Endothelial cell of umbilical vein (primary cell): ENCODE measurements at regions not wholly inside any gene's neighbourhood (a gene's known extent, or its start where the extent isn't known, plus 50 kb on each side); places are given as distances from the start of the nearest gene placed in this dataset.

Experiments
- BruUV-seq: library from RNA; stranded (reverse); fragments of 400-500 nt; replicated peaks from 2 replicates; lab custom pipeline; 2021; lab: Mats Ljungman, UMichigan
- CTCF ChIA-PET: fragments of 300-600, 350-600 bp; sonication (Branson Sonifier 250); formaldehyde crosslinking; loops from one replicate; lab custom pipeline; 2021; ENCODE audit warnings: antibody characterized with exemption, inconsistent platforms; lab: Charles Lee
- POLR2A ChIA-PET: fragments of 300-600, 350-600 bp; sonication (Branson Sonifier 250); formaldehyde crosslinking; loops from one replicate; lab custom pipeline; 2021; ENCODE audit warnings: antibody characterized with exemption, inconsistent platforms; lab: Charles Lee
- DNase-seq: peaks from one replicate; pipeline ENCODE4 v3.0.0-alpha.2; 2011; ENCODE audit warnings: low read depth, low spot score
- FAIRE-seq: peaks from 2 replicates; lab custom pipeline; 2011; peaks lifted over from hg19 to GRCh38; lab: Jason Lieb, UNC
- H2AFZ ChIP-seq: 2 replicates; pipeline ENCODE4 v1.6.0; 2012; ENCODE audit warnings: low read depth, low read length, control low read depth, inconsistent platforms
- H3K27ac ChIP-seq: 2 replicates; pipeline ENCODE4 v1.5.1; 2011; ENCODE audit warnings: low read depth, mild to moderate bottlenecking, control low read depth, low read length, moderate library complexity; ENCODE audit not compliant: insufficient read depth
- H3K27me3 ChIP-seq, 2 experiments: 2 replicates each; pipeline versions ENCODE4 v1.6.0 to v1.6.1; 2011; ENCODE audit warnings: low read length in 2 of 2, mixed read lengths in 1 of 2; ENCODE audit not compliant: control insufficient read depth in 2 of 2, insufficient read depth in 2 of 2
- H3K36me3 ChIP-seq, 2 experiments: 2 replicates in 1 of 2; 3 replicates in 1 of 2; pipeline ENCODE4 v1.5.1; 2011; ENCODE audit warnings: low read length in 2 of 2, mild to moderate bottlenecking in 1 of 2, moderate library complexity in 1 of 2; ENCODE audit not compliant: control insufficient read depth in 2 of 2, insufficient read depth in 2 of 2; ENCODE audit errors: extremely low read depth in 1 of 2
- H3K4me1 ChIP-seq: 3 replicates; pipeline ENCODE4 v1.5.1; 2011; ENCODE audit warnings: mild to moderate bottlenecking, low read length; ENCODE audit not compliant: control insufficient read depth, insufficient read depth; ENCODE audit errors: extremely low read depth
- H3K4me2 ChIP-seq: 2 replicates; pipeline ENCODE4 v1.6.1; 2011; ENCODE audit warnings: low read length, control low read depth, mixed read lengths; ENCODE audit not compliant: insufficient read depth
- H3K4me3 ChIP-seq, 3 experiments: fragments of 200-600 bp in 1 of 3; sonication (generic), shearing (Covaris generic) in 1 of 3; replicated peaks in 1 of 3; 2 replicates each; pipeline ENCODE4 v1.5.1; 2011 to 2016; ENCODE audit warnings: control low read depth in 3 of 3, low read length in 3 of 3, mild to moderate bottlenecking in 2 of 3, inconsistent platforms in 1 of 3, low read depth in 1 of 3, moderate library complexity in 1 of 3; ENCODE audit not compliant: insufficient read depth in 1 of 3
- H3K79me2 ChIP-seq: 2 replicates; pipeline ENCODE4 v1.6.0; 2012; ENCODE audit warnings: low read length, inconsistent platforms; ENCODE audit not compliant: control insufficient read depth, insufficient read depth
- H3K9ac ChIP-seq: replicated peaks from 2 replicates; pipeline ENCODE3; 2011; ENCODE audit warnings: low read length, control low read depth; ENCODE audit not compliant: insufficient read depth; ENCODE audit errors: extremely low read depth
- H3K9me1 ChIP-seq: replicated peaks from 3 replicates; pipeline ENCODE4 v1.6.0; 2011; ENCODE audit warnings: mild to moderate bottlenecking, low read length; ENCODE audit not compliant: control insufficient read depth, insufficient read depth; ENCODE audit errors: extremely low read depth
- H3K9me3 ChIP-seq: replicated peaks from 2 replicates; pipeline ENCODE4 v1.5.1; 2012; ENCODE audit warnings: low read length, inconsistent platforms; ENCODE audit not compliant: control insufficient read depth, insufficient read depth
- H4K20me1 ChIP-seq: replicated peaks from 2 replicates; pipeline ENCODE3; 2011; ENCODE audit warnings: mild to moderate bottlenecking, low read length; ENCODE audit not compliant: control insufficient read depth, insufficient read depth; ENCODE audit errors: extremely low read depth
- CTCF ChIP-seq, 2 donors: IDR thresholded peaks; 1 replicate in 1 of 2; 2 replicates in 1 of 2; pipeline ENCODE4 v1.5.1; 2011; ENCODE audit warnings: low read length in 2 of 2, mild to moderate bottlenecking in 2 of 2, moderate library complexity in 2 of 2, control low read depth in 1 of 2, inconsistent platforms in 1 of 2, low read depth in 1 of 2; ENCODE audit not compliant: insufficient read depth in 1 of 2; ENCODE audit errors: extremely low read depth in 1 of 2
- EZH2 ChIP-seq: IDR thresholded peaks from 2 replicates; pipeline ENCODE4 v1.6.1; 2012; ENCODE audit warnings: borderline replicate concordance, low read depth, mild to moderate bottlenecking, moderate library complexity, low read length, inconsistent platforms; ENCODE audit not compliant: severe bottlenecking
- FOS ChIP-seq: IDR thresholded peaks from 2 replicates; pipeline ENCODE4 v1.6.1; 2011; ENCODE audit warnings: mild to moderate bottlenecking, low read length, moderate library complexity, borderline replicate concordance; ENCODE audit not compliant: insufficient read depth
- GATA2 ChIP-seq: IDR thresholded peaks from 2 replicates; pipeline ENCODE4 v1.7.0; 2011; ENCODE audit warnings: low read depth, mild to moderate bottlenecking, moderate library complexity, mixed read lengths, low read length; ENCODE audit not compliant: insufficient read length, insufficient read depth
- JUN ChIP-seq: IDR thresholded peaks from 2 replicates; pipeline ENCODE4 v1.6.1; 2011; ENCODE audit warnings: borderline replicate concordance, low read depth; ENCODE audit not compliant: insufficient read length, insufficient read depth
- MAX ChIP-seq: IDR thresholded peaks from 2 replicates; pipeline ENCODE4 v1.6.1; 2011; ENCODE audit not compliant: insufficient read depth, insufficient read length
- MYC ChIP-seq: IDR thresholded peaks from one replicate; pipeline ENCODE4 v1.6.1; 2011; ENCODE audit warnings: mild to moderate bottlenecking, low read depth, low read length
- POLR2A ChIP-seq: IDR thresholded peaks from 2 replicates; pipeline ENCODE4 v1.6.1; 2012; ENCODE audit warnings: low read depth, mild to moderate bottlenecking, control low read depth, low read length
- POLR2AphosphoS5 ChIP-seq: IDR thresholded peaks from 2 replicates; pipeline ENCODE4 v1.6.1; 2012; ENCODE audit warnings: low read depth, mild to moderate bottlenecking, control low read depth, low read length, moderate library complexity; ENCODE audit not compliant: insufficient read depth
- dilution Hi-C: fragments of 300-500 bp; cut with MboI; formaldehyde crosslinking; loops from one replicate; pipeline ENCODE4 v1.15.0; 2019; ENCODE audit warnings: low sequenced_read_pairs; ENCODE audit not compliant: extremely low pct_ligation_motif_present
- intact Hi-C: fragments of 100-400 bp; cut with micrococcal nuclease; formaldehyde crosslinking; loops from one replicate; pipeline ENCODE4 v1.10.0; 2022

- dilution Hi-C loops = no loop called here
- Histone ChIP-seq H4K20me1 (no peaks in the 10 kb centered on the region), H3K27ac (no peak overlapping the region), H3K9ac (no peak overlapping the region), H3K4me1 (no peaks in the 10 kb centered on the region), H3K27me3 (no peaks in the 10 kb centered on the region), H3K9me1 (no peaks in the 10 kb centered on the region), H3K9me3 (no peaks in the 10 kb centered on the region), H3K4me2 (no peak overlapping the region), H3K36me3 (no peaks in the 10 kb centered on the region), H3K79me2 (no peaks in the 10 kb centered on the region), H2AFZ (no peak overlapping the region), H3K4me3 (no peak overlapping the region)
- DNase-seq (no peak), FAIRE-seq (no peak)
- BruUV-seq = no TSS peak
- no peak for TF ChIP-seq EZH2
- intact Hi-C loops = no loop called here
- ChIA-PET POLR2A (no interaction called here), CTCF (no interaction called here)
These were observed 208.4 kb downstream of the MATN1 start for GRCh38 chr1:30514945-30515344.

- intact Hi-C loops (no loop called here), dilution Hi-C loops (no loop called here)
- H3K36me3 ChIP-seq = no peaks in the 10 kb centered on the region
- H3K27me3 ChIP-seq = no peaks in the 10 kb centered on the region
- DNase-seq = no peak
- H3K4me3 ChIP-seq = no peak overlapping the region
- ChIA-PET CTCF (no interaction called here), POLR2A (no interaction called here)
- no peaks in the 10 kb centered on the region for H3K9me3 ChIP-seq
- H2AFZ ChIP-seq = no peak overlapping the region
- no peaks in the 10 kb centered on the region for H3K79me2 ChIP-seq
- no peak overlapping the region for H3K4me2 ChIP-seq
- H3K9ac ChIP-seq = no peak overlapping the region
- BruUV-seq = no TSS peak
- no peaks in the 10 kb centered on the region for H3K9me1 ChIP-seq
- no peak for TF ChIP-seq GATA2
- TF ChIP-seq POLR2AphosphoS5 = no peak
- TF ChIP-seq MYC = no peak
- TF ChIP-seq EZH2 = no peak
- TF ChIP-seq POLR2A = no peak
- no peak for TF ChIP-seq JUN
- no peak for TF ChIP-seq FOS
- TF ChIP-seq CTCF (IDR thresholded peaks at IDR 0.05; ENCODE audit: extremely low read depth in 1 of 2, insufficient read depth in 1 of 2, low read depth in 1 of 2, low read length in 2 of 2) = no peak
- TF ChIP-seq MAX = no peak
- no peaks in the 10 kb centered on the region for H4K20me1 ChIP-seq
- no peaks in the 10 kb centered on the region for H3K4me1 ChIP-seq
- no peak overlapping the region for H3K27ac ChIP-seq
- FAIRE-seq = no peak
These were observed 209.2 kb downstream of the MATN1 start for GRCh38 chr1:30514137-30514654.
